Endothelial cell of hepatic sinusoid (primary cell): ENCODE measurements at regions not wholly inside any gene's neighbourhood (a gene's known extent, or its start where the extent isn't known, plus 50 kb on each side); places are given as distances from the start of the nearest gene placed in this dataset.

Experiments used
- in situ Hi-C: cut with HindIII; loops from 2 replicates; pipeline ENCODE4 v1.10.0; 2017; ENCODE audit warnings: low sequenced_read_pairs

DNA sequence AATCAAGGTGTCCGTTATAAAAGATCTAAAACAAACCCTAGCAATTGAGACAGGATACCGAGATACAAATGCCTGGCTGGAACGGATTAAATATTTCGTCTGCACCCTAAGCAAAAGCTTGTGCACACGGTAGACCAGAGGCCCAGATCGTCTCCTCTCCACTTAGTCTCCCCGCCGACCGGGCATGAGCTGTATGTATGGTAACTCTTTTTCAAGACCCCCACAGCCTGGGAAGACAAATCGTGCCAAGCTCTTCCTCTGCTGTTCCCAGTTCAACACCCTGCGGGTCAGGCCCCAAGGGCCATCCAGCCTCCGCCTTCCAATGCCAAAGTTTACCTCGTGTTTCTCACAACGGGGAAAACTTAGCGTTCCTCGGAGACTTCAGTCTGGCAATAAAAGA is 285.7 kb upstream of the GALNT17 start:
- in situ Hi-C loops, result no loop called here

DNA sequence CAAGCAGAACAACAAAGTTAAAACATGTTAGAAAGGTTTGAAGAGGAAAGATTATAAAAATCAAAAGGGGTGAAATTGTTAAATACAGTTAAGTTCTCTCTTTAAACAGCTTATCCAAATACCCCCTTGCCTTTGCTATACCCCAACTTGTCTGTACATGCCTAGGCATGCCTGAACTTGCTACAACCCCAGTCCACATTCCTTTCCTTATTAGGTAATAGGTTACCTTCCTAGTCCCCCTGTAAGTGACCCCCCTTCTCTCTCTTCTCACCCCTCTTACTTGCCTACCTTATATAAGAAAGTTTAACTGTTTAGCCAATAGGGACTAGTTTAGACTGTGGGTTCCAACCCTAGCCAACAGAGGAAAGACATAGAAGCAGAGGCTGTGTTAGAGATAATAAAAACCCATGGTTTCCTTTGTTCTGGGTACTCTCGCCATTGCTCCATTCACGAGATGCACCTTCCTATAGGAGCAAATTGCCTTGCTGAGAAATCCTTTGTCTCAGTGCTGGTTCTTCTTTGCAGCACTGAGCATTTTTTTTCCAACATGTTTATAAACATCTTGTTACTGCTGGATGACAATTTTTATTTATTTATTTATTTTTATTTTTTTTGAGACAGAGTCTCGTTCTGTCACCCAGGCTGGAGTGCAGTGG is 282.2 kb upstream of the GALNT17 start:
- in situ Hi-C loops, result loop anchor here (25.0 kb wide), 1 partner anchor 888 kb away; no protein-coding TSS in a partner anchor

GRCh38 chr7:70855373-70855772 is 276.6 kb upstream of the GALNT17 start:
- in situ Hi-C loops, result loop anchor here (25.0 kb wide), 1 partner anchor 882 kb away; no protein-coding TSS in a partner anchor

DNA sequence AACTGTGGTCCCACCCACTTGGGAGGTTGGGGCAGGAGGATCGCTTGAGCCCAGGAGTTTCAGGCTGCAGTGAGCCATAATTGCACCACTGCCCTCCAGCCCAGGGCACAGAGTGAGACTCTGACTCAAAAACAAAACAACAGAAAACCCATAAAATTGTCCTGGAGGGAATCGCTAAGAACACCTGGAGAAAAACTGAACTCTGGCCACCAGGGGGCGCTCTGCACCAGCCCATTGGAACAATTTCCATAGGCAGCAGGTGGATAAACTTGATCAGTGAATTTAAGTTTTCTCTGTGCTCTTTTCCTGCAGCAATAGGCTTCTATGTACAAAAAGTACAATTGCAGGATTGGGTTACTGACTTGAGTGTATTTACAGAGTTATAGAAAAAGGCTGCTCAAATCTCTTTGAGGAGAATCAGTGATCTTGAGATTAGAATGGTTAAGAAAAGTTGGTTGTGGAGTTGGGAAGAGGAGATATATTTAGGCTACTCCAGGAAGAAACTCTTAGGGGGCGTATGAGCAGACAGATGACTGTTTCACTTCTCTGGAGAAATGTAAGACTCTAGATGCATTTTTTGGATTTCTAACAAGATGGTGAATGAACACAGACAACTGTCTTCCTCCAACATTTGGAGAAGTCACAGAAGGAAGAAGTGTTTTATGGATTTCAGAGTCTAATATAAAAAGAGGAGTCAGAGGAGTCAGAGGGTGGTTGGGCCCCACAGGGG is 274.9 kb upstream of the GALNT17 start:
- in situ Hi-C loops, result loop anchor here (25.0 kb wide), 1 partner anchor 880 kb away; no protein-coding TSS in a partner anchor

GRCh38 chr7:70857793-70858545 is 274.0 kb upstream of the GALNT17 start:
- in situ Hi-C loops, result loop anchor here (25.0 kb wide), 1 partner anchor 879 kb away; no protein-coding TSS in a partner anchor

DNA sequence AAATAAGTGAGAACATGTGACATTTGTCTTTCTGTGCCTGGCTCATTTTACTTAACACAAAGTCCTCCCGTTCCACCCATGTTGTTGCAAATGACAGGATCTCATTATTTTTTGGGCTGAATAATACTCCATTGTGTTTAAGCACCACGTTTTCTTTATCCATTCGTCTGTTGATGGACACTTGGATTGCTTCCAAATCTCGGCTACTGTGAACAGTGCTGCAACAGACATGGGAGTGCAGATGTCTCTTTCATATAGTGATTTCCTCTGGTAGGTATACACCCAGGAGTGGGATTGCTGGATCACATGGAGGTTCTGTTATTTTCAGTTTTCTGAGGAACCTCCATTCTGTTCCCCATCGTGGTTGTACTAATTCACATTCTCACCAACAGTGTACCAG is 264.4 kb upstream of the GALNT17 start:
- in situ Hi-C loops, result loop anchor here (25.0 kb wide), 1 partner anchor 870 kb away; no protein-coding TSS in a partner anchor

DNA sequence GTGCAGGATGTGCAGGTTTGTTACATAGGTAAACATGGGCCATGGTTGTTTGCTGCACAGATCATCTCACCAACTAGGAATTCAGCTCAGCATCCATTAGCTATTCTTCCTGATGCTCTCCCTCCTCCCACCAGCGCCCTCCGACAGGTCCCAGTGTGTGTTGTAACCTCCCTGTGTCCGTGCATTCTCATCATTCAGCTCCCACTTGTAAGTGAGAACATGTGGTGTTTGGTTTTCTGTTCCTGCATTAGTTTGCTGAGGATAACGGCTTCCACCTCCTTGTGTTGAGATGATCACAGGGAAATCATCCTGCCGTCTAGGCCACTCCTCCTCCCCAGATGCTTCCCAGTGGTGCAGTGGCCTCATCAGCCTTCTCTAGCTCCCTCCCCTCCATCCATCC is 261.6 kb upstream of the GALNT17 start:
- in situ Hi-C loops, result loop anchor here (25.0 kb wide), 1 partner anchor 867 kb away; no protein-coding TSS in a partner anchor

GRCh38 chr7:70872188-70872587 is 259.8 kb upstream of the GALNT17 start:
- in situ Hi-C loops, result loop anchor here (25.0 kb wide), 1 partner anchor 865 kb away; no protein-coding TSS in a partner anchor

DNA sequence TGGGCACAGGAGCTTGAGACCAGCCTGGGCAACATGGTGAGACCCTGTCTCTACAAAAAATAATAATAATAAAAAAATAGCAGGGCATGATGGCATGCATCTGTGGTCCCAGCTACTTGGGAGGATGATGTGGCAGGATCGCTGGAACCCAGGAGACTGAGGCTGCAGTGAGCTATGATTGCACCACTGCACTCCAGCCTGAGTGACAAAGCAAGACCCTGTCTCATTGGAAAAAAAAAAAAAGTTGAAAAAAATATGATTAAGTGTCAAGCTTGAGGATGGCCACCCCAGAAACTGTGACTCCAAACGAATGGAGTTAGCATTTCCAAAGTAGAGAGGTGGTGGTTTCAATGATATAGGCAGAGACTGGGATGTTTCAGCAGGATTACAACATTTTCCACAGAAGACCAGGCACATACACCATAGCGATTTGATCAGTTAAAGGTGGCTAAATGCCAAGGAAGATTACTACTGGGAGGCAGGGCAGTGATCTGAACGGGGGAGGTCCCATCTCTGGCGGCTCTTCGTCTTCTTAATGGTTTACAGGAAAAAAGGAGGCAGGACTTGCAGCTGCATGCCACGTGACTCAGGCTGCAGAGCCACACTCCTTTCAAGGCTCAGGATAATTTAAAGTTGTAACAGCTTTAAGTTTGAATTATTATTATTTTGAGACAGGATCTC is 250.6 kb upstream of the GALNT17 start:
- in situ Hi-C loops, result no loop called here

- in situ Hi-C loops, result no loop called here
Observed at GRCh38 chr7:70883750-70884439, 248.0 kb upstream of the GALNT17 start.

DNA sequence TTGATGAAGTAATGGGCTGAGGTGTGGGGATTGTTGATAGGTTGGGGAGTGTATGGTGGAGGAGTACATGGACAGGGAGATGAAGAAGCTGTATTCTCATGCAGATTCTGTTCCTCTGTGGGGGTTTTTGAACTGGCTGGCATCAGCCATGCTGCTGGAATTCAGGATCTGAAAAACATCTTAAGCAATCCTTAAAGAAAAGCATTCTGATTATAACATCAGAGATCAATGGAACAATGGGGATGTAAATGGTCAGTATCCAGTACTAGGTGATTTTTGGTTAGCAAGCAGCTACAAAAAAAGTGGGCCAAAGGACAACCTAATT is 247.5 kb upstream of the GALNT17 start:
- in situ Hi-C loops, result no loop called here

DNA sequence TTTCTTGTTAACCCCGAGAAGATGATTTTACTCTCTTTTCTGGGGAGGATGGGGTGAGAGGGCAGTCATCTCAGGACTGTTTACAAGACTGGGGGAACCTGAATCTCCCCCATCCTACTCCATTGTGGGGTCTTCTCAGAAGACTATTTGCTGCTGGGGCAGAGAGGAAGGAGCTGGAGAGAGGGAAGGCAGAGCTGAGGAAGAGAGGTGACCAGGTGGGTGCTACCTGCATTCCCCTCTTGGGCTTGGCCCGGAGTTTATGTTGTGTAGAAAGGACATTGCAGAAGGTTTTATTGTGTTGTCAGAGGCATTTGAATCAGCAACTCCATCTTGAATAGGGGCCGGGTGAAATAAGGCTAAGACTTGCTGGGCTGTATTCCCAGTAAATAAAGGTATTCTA is 247.1 kb upstream of the GALNT17 start:
- in situ Hi-C loops, result no loop called here

DNA sequence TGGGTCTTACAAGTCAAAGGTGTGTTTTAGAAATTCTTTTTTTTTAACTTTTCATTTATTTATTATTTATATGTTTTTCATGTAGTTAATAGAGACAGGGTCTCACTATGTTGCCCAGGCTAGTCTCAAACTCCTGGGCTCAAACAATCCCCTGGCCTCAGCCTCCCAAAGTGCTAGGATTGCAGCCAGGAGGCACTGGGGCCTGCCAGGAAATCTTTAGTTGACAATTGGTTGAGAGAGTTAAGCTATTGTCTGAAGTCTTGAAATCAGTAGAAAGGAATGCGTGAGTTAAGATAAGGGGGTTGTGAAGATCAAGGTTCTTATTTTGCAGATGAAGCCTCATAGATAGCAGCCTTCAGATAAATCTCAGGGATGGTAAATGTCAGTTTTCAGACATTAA is 245.4 kb upstream of the GALNT17 start:
- in situ Hi-C loops, result no loop called here

GRCh38 chr7:70887186-70887585 is 244.8 kb upstream of the GALNT17 start:
- in situ Hi-C loops, result no loop called here

GRCh38 chr7:70890147-70890969 is 241.6 kb upstream of the GALNT17 start:
- in situ Hi-C loops, result no loop called here

DNA sequence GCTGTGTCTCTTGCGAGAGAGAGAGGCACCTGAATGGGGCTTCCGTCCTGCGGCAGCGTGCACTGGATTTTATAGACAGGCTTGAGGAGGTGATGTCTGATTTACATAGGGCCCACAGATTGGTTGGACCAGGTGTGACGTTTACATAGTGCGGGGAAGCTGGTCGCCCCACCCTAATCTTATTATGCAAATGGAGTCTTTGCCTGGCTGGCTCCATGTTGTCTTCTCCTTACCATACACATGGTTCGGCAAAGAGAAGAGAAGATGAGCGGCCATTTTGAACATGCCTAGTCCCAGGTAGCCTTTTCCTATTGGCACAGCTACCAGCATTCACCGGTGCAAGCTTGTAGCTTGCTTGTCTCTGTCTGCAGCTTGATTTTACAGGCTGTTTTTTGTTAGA is 238.5 kb upstream of the GALNT17 start:
- in situ Hi-C loops, result no loop called here

GRCh38 chr7:70893971-70894715 is 237.8 kb upstream of the GALNT17 start:
- in situ Hi-C loops, result no loop called here

- in situ Hi-C loops, result no loop called here
Observed at GRCh38 chr7:70894799-70895198, 237.1 kb upstream of the GALNT17 start.
